Daoy (cell line): ENCODE measurements at regions not wholly inside any gene's neighbourhood (a gene's known extent, or its start where the extent isn't known, plus 50 kb on each side); places are given as distances from the start of the nearest gene placed in this dataset.
"Not testable (repeated sequence)": the region's sequence is repeated elsewhere in the genome, so short reads cannot be mapped to it uniquely, and the experiment has no call there.

Experiments used
- DNase-seq: peaks from one replicate; pipeline ENCODE4 v3.0.0-alpha.2; 2015; ENCODE audit warnings: low read depth

- DNase-seq = no peak
These were observed 150.0 kb upstream of the SYT10 start for GRCh38 chr12:33589576-33590114.

GRCh38 chr12:33593753-33594152 is 154.1 kb upstream of the SYT10 start:
- DNase-seq = no peak

GRCh38 chr12:33596061-33596460 is 156.4 kb upstream of the SYT10 start:
- no peak for DNase-seq

- no peak for DNase-seq
These were observed 157.2 kb upstream of the SYT10 start for GRCh38 chr12:33596814-33597213.

- DNase-seq = no peak
These were observed 162.9 kb upstream of the SYT10 start for GRCh38 chr12:33602515-33602914.

GRCh38 chr12:33605757-33606156 is 166.1 kb upstream of the SYT10 start:
- no peak for DNase-seq

GRCh38 chr12:33609910-33610309 is 170.3 kb upstream of the SYT10 start:
- no peak for DNase-seq

GRCh38 chr12:33614630-33615029 is 175.0 kb upstream of the SYT10 start:
- no peak for DNase-seq

GRCh38 chr12:33617218-33617617 is 177.6 kb upstream of the SYT10 start:
- no peak for DNase-seq

- DNase-seq = no peak
These were observed 188.5 kb upstream of the SYT10 start for GRCh38 chr12:33628087-33628486.

- no peak for DNase-seq
These were observed 194.9 kb upstream of the SYT10 start for GRCh38 chr12:33634544-33634943.

- not testable (repeated sequence) for DNase-seq
These were observed 197.3 kb upstream of the SYT10 start for GRCh38 chr12:33636930-33637329.

GRCh38 chr12:33639975-33640374 is 200.4 kb upstream of the SYT10 start:
- no peak for DNase-seq

- DNase-seq = no peak
These were observed 210.4 kb upstream of the SYT10 start for GRCh38 chr12:33649992-33650391.

GRCh38 chr12:33650832-33651231 is 211.2 kb upstream of the SYT10 start:
- DNase-seq = no peak

GRCh38 chr12:33653362-33653761 is 213.7 kb upstream of the SYT10 start:
- no peak for DNase-seq

GRCh38 chr12:33654313-33654712 is 214.7 kb upstream of the SYT10 start:
- no peak for DNase-seq

- DNase-seq = no peak
These were observed 223.5 kb upstream of the SYT10 start for GRCh38 chr12:33663000-33663654.

- no peak for DNase-seq
These were observed 229.7 kb upstream of the SYT10 start for GRCh38 chr12:33669349-33669748.

GRCh38 chr12:33670284-33670683 is 230.7 kb upstream of the SYT10 start:
- no peak for DNase-seq

- DNase-seq = no peak
These were observed 232.1 kb upstream of the SYT10 start for GRCh38 chr12:33671676-33672075.

GRCh38 chr12:33672836-33673577 is 233.4 kb upstream of the SYT10 start:
- DNase-seq = no peak

- DNase-seq = no peak
These were observed 237.2 kb upstream of the SYT10 start for GRCh38 chr12:33676866-33677265.
